Colonic mucosa (tissue), 4 donors: ENCODE measurements at regions not wholly inside any gene's neighbourhood (a gene's known extent, or its start where the extent isn't known, plus 50 kb on each side); places are given as distances from the start of the nearest gene placed in this dataset.

ENCODE experiments used
- DNase-seq: peaks from one replicate; pipeline ENCODE4 v3.0.0-alpha.2; 2020
- H3K27ac ChIP-seq: fragments of 200-600 bp; one replicate; pipeline ENCODE4 v1.8.0; 2021
- H3K27me3 ChIP-seq: fragments of 200-600 bp; one replicate; pipeline ENCODE4 v1.8.0; 2021
- H3K36me3 ChIP-seq: fragments of 200-600 bp; one replicate; pipeline ENCODE4 v1.8.0; 2021
- H3K4me1 ChIP-seq: fragments of 200-600 bp; one replicate; pipeline ENCODE4 v1.8.0; 2021; ENCODE audit warnings: mild to moderate bottlenecking
- H3K4me3 ChIP-seq: fragments of 200-600 bp; one replicate; pipeline ENCODE4 v1.8.0; 2021
- H3K9ac ChIP-seq, 2 donors: one replicate each; pipeline ENCODE4 v1.7.0; 2013; ENCODE audit warnings: control low read depth in 2 of 2, low read depth in 2 of 2, low read length in 2 of 2
- H3K9me3 ChIP-seq: fragments of 200-600 bp; one replicate; pipeline ENCODE4 v1.8.0; 2021
- intact Hi-C: fragments of 100-400 bp; cut with DNase I; formaldehyde crosslinking; loops from one replicate; pipeline ENCODE4 v1.14.1; 2022
- TF ChIP-seq, protein P1 (sequence below): fragments of 200-600 bp; IDR thresholded peaks from one replicate; pipeline ENCODE4 v1.8.0; 2022; ENCODE audit warnings: antibody characterized with exemption, mild to moderate bottlenecking
- donor health status: healthy.
- donor health status: DM: no; HTN: no; CAD: no.
- donor health status: DM: no; HTN: no; CAD: no.

DNA sequence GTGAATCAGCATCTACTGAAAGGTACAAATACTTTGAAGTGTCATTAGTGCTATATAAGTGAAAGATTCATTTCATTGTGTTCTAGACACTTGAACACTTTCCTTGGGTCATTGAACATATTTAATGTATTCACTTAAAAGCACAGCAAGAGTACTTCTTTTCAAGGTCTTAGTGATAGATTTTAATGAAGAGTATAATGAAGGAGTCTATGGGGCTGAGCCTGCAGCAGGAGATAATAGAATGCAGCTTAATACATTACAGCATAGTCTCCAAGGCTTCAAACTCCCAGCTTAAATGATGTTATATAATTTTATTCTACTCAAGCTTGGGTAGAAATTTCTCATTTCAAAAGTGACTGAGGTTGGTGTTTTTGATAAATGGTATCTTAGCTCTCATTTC lies 66.1 kb upstream of the VEGFC start:
- intact Hi-C loops = no loop called here
- H3K27ac ChIP-seq = no peak overlapping the region
- H3K36me3 ChIP-seq = no peaks in the 10 kb centered on the region
- no peaks in the 10 kb centered on the region for H3K9me3 ChIP-seq
- H3K4me3 ChIP-seq = no peak overlapping the region
- H3K4me1 ChIP-seq = no peaks in the 10 kb centered on the region
- TF ChIP-seq, protein P1, sequence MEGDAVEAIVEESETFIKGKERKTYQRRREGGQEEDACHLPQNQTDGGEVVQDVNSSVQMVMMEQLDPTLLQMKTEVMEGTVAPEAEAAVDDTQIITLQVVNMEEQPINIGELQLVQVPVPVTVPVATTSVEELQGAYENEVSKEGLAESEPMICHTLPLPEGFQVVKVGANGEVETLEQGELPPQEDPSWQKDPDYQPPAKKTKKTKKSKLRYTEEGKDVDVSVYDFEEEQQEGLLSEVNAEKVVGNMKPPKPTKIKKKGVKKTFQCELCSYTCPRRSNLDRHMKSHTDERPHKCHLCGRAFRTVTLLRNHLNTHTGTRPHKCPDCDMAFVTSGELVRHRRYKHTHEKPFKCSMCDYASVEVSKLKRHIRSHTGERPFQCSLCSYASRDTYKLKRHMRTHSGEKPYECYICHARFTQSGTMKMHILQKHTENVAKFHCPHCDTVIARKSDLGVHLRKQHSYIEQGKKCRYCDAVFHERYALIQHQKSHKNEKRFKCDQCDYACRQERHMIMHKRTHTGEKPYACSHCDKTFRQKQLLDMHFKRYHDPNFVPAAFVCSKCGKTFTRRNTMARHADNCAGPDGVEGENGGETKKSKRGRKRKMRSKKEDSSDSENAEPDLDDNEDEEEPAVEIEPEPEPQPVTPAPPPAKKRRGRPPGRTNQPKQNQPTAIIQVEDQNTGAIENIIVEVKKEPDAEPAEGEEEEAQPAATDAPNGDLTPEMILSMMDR = no peak
- no peak overlapping the region for H3K9ac ChIP-seq
- no peak for DNase-seq
- H3K27me3 ChIP-seq = no peaks in the 10 kb centered on the region

DNA sequence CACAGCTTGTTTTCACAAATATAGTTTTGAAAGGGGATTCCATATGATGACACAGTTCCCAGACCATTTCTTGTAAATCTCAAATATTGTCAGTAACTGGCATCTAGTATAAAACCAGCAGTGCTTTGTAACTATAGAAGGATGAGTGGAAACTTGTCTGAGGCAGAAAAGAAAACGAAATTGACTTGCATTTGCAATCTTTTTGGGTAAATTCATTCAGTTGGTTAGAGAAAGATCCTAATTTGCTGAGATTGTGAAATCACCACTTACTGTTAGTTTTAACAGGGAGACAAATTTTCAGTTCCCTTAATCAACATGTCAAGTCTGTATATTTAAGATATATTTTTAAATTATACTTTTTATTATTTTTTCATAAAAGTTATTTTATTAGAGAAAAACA lies 71.5 kb upstream of the VEGFC start:
- TF ChIP-seq, protein P1 = no peak
- Histone ChIP-seq H3K9ac (no peak overlapping the region), H3K27me3 (no peaks in the 10 kb centered on the region), H3K4me1 (no peaks in the 10 kb centered on the region), H3K4me3 (no peak overlapping the region), H3K36me3 (no peaks in the 10 kb centered on the region), H3K9me3 (no peaks in the 10 kb centered on the region), H3K27ac (no peak overlapping the region)
- no peak for DNase-seq
- intact Hi-C loops = no loop called here

DNA sequence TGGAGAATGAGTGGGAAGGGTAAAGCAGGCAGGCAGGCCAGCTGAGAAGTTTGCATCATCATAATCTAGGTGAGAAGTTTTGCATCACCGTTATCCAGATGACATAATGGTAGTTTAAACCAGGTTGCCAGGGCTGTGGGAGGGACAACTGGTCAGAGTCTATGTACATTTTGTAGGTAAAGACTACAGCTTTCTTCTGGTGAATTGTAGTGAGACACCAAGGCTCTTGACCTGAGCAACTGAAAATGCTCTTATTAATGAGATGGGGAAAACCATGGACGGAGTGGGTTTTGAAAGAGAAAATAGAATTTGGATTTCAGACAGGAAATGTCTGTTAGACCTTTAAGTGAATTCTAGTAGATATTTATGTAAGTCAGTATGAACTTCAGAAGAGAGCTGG lies 76.0 kb upstream of the VEGFC start:
- H3K4me3 ChIP-seq = no peak overlapping the region
- H3K9me3 ChIP-seq = no peaks in the 10 kb centered on the region
- TF ChIP-seq, protein P1 = no peak
- H3K27me3 ChIP-seq = no peaks in the 10 kb centered on the region
- no peak for DNase-seq
- no peak overlapping the region for H3K9ac ChIP-seq
- H3K4me1 ChIP-seq = no peaks in the 10 kb centered on the region
- no peaks in the 10 kb centered on the region for H3K36me3 ChIP-seq
- H3K27ac ChIP-seq = no peak overlapping the region
- intact Hi-C loops = no loop called here

DNA sequence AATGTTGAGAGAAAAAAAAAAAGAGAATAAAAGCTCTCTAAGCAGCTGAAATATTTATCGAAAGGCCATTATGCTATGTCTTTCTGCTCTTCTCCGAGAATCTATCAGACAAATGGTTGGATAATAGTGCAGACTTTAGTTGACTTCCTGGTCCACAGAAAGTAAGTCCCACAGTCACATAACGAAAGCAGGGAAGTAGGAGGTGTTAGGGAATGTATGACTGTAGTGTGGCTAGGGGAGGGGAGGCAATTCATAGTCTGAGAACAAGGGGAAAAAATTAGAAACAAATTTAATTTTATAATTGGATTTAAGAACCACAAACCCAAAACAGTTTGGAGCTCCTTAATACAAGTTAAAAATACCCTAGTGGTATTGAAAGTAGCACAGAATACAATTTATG lies 79.7 kb upstream of the VEGFC start:
- TF ChIP-seq, protein P1 = no peak
- intact Hi-C loops = no loop called here
- Histone ChIP-seq H3K36me3 (no peaks in the 10 kb centered on the region), H3K4me1 (no peaks in the 10 kb centered on the region), H3K27ac (no peak overlapping the region), H3K4me3 (no peak overlapping the region), H3K9me3 (no peaks in the 10 kb centered on the region), H3K9ac (no peak overlapping the region), H3K27me3 (no peaks in the 10 kb centered on the region)
- DNase-seq = no peak

DNA sequence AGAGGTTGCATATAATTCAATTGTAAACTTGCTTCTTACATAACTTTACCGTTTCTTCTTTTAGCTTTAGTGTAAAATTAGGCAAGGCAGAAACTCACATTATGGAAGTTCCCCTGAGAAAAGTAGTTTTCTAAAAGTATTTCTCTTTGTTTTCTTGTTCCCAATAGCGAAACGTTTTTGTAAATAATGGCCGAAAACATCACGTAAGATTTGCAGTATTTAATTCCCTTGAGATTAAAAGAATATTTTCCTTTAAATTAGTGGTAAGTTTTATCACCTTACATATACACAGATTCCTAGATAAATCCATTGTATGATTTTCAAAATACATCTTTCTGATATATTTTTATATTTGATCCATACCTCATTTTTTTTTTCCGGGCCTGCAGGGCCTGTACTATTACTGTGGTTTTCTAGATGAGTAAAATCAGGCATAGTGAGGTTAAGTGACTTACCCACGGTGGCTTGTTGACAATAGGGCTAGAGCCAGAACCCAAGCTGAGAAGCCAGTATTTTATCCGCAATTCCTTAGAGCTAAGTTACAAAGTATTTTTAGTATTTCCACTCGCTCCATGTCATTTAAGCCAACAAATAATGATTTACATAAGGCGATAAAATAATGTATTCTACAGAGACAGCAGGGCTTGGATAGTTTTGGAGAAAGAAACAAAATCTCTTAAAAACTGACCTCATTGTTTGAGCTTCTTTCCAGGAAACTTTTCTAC lies 82.2 kb upstream of the VEGFC start:
- Histone ChIP-seq H3K9ac (no peak overlapping the region), H3K4me1 (no peaks in the 10 kb centered on the region), H3K9me3 (no peaks in the 10 kb centered on the region), H3K4me3 (no peak overlapping the region), H3K27me3 (no peaks in the 10 kb centered on the region), H3K27ac (no peak overlapping the region), H3K36me3 (no peaks in the 10 kb centered on the region)
- no peak for DNase-seq
- TF ChIP-seq, protein P1 = no peak
- intact Hi-C loops = no loop called here
